ENCODE measurements at regions not wholly inside any gene's neighbourhood (a gene's known extent, or its start where the extent isn't known, plus 50 kb on each side); places are given as distances from the start of the nearest gene placed in this dataset.
"Not testable (repeated sequence)": the region's sequence is repeated elsewhere in the genome, so short reads cannot be mapped to it uniquely, and the experiment has no call there.

GRCh38 chr10:35824704-35825103 lies 182.6 kb upstream of the FZD8 start:
- no peaks in the 10 kb centered on the region for H3K9me3 ChIP-seq
- intact Hi-C loops (cut with DNase I): no loop called here
- H3K27me3 ChIP-seq: no peaks in the 10 kb centered on the region
- TF ChIP-seq, protein P1, sequence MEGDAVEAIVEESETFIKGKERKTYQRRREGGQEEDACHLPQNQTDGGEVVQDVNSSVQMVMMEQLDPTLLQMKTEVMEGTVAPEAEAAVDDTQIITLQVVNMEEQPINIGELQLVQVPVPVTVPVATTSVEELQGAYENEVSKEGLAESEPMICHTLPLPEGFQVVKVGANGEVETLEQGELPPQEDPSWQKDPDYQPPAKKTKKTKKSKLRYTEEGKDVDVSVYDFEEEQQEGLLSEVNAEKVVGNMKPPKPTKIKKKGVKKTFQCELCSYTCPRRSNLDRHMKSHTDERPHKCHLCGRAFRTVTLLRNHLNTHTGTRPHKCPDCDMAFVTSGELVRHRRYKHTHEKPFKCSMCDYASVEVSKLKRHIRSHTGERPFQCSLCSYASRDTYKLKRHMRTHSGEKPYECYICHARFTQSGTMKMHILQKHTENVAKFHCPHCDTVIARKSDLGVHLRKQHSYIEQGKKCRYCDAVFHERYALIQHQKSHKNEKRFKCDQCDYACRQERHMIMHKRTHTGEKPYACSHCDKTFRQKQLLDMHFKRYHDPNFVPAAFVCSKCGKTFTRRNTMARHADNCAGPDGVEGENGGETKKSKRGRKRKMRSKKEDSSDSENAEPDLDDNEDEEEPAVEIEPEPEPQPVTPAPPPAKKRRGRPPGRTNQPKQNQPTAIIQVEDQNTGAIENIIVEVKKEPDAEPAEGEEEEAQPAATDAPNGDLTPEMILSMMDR (IDR thresholded peaks at IDR 0.05): no peak
- TF ChIP-seq POLR2A (IDR thresholded peaks at IDR 0.05): no peak
- 66 to 67% methylated on average over 3 of the region's 3 CpGs for WGBS, 2 donors
- H3K36me3 ChIP-seq (replicated peaks in 1 of 2; ENCODE audit: insufficient read depth in 1 of 2, low read depth in 2 of 2): no peaks in the 10 kb centered on the region
- DNase-seq: no peak
- ATAC-seq: no peak
- no peaks in the 10 kb centered on the region for H3K4me1 ChIP-seq
- H3K27ac ChIP-seq: no peak overlapping the region
- no peak overlapping the region for H3K4me3 ChIP-seq

GRCh38 chr10:35822316-35822715 lies 180.2 kb upstream of the FZD8 start:
- TF ChIP-seq, protein P1 (IDR thresholded peaks at IDR 0.05): no peak
- TF ChIP-seq POLR2A (IDR thresholded peaks at IDR 0.05): no peak
- peak; percentile 52 for ATAC-seq
- 36 to 47% methylated on average over 4 to 9 of the region's 9 CpGs for WGBS, 2 donors
- peak; percentile 26 to 50 (median 40) for DNase-seq
- H3K27ac ChIP-seq: no peak overlapping the region
- H3K4me3 ChIP-seq: no peak overlapping the region
- intact Hi-C loops (cut with DNase I): no loop called here
- no peaks in the 10 kb centered on the region for H3K4me1 ChIP-seq
- no peaks in the 10 kb centered on the region for H3K27me3 ChIP-seq
- no peaks in the 10 kb centered on the region for H3K36me3 ChIP-seq (replicated peaks in 1 of 2; ENCODE audit: insufficient read depth in 1 of 2, low read depth in 2 of 2)
- H3K9me3 ChIP-seq: no peaks in the 10 kb centered on the region

DNA sequence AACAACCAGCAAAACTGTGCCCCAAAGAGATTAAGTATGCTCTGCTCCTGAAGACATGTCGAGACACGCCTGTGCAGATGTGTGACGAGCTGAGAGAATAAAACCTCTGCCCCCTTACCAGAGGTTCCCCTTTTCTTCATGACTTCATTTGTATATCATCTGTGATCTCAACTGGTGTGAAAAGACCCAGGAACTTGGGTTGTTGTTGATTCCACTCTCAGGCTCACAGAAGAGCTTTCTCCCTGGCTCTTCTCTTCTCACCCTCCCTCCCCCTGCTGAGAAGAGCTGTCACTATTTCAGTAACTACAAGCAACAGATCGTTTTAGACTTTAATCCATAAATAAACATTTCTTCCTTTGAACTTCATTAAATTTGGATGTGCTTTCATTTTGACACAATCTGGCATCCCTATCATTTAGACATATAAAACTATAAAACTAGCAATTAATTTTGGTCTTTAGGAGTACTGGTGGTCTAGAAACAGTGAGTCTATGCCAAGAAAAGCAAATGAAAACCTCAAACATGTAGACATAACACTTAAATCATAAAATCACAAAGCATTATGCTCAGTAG lies 179.3 kb upstream of the FZD8 start:
- Histone ChIP-seq H3K9me3 (no peaks in the 10 kb centered on the region), H3K4me1 (no peaks in the 10 kb centered on the region), H3K27ac (no peak overlapping the region), H3K4me3 (no peak overlapping the region), H3K27me3 (no peaks in the 10 kb centered on the region), H3K36me3 (replicated peaks in 1 of 2; ENCODE audit: insufficient read depth in 1 of 2, low read depth in 2 of 2) (no peaks in the 10 kb centered on the region)
- ATAC-seq (no peak), DNase-seq (no peak)
- intact Hi-C loops (cut with DNase I): no loop called here
- WGBS, 2 donors: 60 to 68% methylated on average over 4 of the region's 4 CpGs
- no peak for TF ChIP-seq POLR2A (IDR thresholded peaks at IDR 0.05)
- TF ChIP-seq, protein P1 (IDR thresholded peaks at IDR 0.05): no peak

DNA sequence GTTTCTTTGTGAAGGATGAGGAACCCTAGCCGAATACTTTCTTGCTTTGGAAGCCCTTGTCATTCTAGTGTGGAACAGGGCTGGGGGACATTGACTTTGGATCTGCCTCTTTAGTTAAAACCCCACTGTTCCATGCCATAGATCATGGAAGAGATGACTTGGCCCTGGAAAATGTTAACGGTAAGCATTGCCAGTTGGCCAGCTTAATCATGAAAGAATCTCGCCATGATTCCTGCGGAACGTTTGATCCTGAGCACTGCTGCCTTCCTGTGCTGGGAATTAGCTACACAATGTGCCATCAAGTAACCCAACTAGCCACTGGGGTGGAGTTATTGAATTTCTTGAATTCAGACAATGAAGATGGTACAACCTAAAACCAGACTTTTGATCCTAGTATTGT lies 177.6 kb upstream of the FZD8 start:
- WGBS, 2 donors: 79 to 82% methylated on average over 5 of the region's 5 CpGs
- DNase-seq: no peak
- no peak for ATAC-seq

GRCh38 chr10:35819011-35819410 lies 176.9 kb upstream of the FZD8 start:
- 74 to 77% methylated on average over 3 of the region's 3 CpGs for WGBS, 2 donors
- H3K36me3 ChIP-seq (replicated peaks in 1 of 2; ENCODE audit: insufficient read depth in 1 of 2, low read depth in 2 of 2): no peaks in the 10 kb centered on the region
- DNase-seq (no peak), ATAC-seq (no peak)
- H3K9me3 ChIP-seq: no peaks in the 10 kb centered on the region
- intact Hi-C loops (cut with DNase I): no loop called here
- H3K27ac ChIP-seq: no peak overlapping the region
- H3K4me1 ChIP-seq: no peaks in the 10 kb centered on the region
- H3K4me3 ChIP-seq: no peak overlapping the region
- no peaks in the 10 kb centered on the region for H3K27me3 ChIP-seq
- no peak for TF ChIP-seq POLR2A (IDR thresholded peaks at IDR 0.05)
- TF ChIP-seq, protein P1 (IDR thresholded peaks at IDR 0.05): no peak

More for the DNA sequence above, 177.6 kb upstream of the FZD8 start:
- intact Hi-C loops (cut with DNase I): no loop called here
- Histone ChIP-seq H3K4me3 (no peak overlapping the region), H3K27me3 (no peaks in the 10 kb centered on the region), H3K9me3 (no peaks in the 10 kb centered on the region), H3K36me3 (replicated peaks in 1 of 2; ENCODE audit: insufficient read depth in 1 of 2, low read depth in 2 of 2) (no peaks in the 10 kb centered on the region), H3K4me1 (no peaks in the 10 kb centered on the region), H3K27ac (no peak overlapping the region)
- TF ChIP-seq POLR2A (IDR thresholded peaks at IDR 0.05): no peak
- TF ChIP-seq, protein P1 (IDR thresholded peaks at IDR 0.05): no peak

DNA sequence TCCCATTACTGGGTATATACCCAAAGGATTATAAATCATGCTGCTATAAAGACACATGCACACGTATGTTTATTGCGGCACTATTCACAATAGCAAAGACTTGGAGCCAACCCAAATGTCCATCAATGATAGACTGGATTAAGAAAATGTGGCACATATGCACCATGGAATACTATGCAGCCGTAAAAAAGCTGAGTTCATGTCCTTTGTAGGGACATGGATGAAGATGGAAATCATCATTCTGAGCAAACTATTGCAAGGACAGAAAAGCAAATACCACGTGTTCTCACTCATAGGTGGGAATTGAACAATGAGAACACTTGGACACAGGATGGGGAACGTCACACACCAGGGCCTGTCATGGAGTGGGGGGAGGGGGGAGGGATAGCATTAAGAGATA lies 175.0 kb upstream of the FZD8 start:
- DNase-seq; H3K27ac ChIP-seq; H3K9me3 ChIP-seq; H3K4me1 ChIP-seq; H3K4me3 ChIP-seq; H3K36me3 ChIP-seq (replicated peaks in 1 of 2; ENCODE audit: insufficient read depth in 1 of 2, low read depth in 2 of 2); intact Hi-C loops (cut with DNase I); H3K27me3 ChIP-seq; ATAC-seq: not testable (repeated sequence)
- 81 to 83% methylated on average over 4 of the region's 5 CpGs for WGBS, 2 donors
